Mucosa of gallbladder (tissue), 1 donor: ENCODE measurements at regions not wholly inside any gene's neighbourhood (a gene's known extent, or its start where the extent isn't known, plus 50 kb on each side); places are given as distances from the start of the nearest gene placed in this dataset.

Experiments
- DNase-seq: peaks from one replicate; pipeline ENCODE4 v3.0.0-alpha.2; 2020; ENCODE audit warnings: low spot score
- donor health status: DM: no; HTN: no; CAD: no.

- DNase-seq = no peak
Measured at GRCh38 chr4:119932277-119932676, 134.4 kb downstream of the MAD2L1 start.

DNA sequence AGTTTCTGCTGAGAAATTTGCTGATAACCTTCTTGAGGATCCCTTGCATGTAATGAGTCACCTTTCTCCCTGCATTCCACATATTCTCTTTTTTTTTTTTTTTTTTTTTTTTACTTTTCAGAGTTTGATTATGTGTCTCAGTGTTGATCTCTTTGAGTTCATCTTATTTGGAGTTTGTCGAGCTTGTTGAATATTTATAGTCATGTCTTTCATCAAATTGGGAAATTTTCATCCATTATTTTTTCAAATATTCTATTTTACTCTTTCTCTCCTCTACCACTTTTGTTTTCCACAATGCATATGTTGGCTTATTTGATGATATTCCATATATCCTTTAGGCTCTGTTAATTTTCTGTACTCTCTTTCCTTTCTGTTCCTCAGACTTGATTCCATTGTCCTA, 136.1 kb downstream of the MAD2L1 start:
- no peak for DNase-seq

DNA sequence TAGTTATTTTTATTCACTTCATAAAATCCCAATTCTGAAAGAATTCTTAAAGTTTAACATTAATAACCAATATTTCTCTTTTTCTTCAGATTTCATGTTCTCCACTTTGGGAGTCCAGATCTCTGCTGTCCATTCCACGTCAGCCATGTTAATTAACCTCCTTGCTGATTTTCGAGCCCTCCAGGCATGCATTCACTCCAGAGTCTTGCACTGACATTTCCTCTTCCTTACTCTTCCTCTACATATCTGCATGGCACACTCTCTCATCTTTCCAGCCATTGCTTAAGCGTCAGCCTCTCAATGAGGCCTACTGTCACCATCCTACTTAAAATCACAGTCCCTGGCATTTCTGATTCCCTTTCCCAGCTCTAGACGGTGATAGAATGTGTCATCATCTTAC, 144.8 kb downstream of the MAD2L1 start:
- no peak for DNase-seq

DNA sequence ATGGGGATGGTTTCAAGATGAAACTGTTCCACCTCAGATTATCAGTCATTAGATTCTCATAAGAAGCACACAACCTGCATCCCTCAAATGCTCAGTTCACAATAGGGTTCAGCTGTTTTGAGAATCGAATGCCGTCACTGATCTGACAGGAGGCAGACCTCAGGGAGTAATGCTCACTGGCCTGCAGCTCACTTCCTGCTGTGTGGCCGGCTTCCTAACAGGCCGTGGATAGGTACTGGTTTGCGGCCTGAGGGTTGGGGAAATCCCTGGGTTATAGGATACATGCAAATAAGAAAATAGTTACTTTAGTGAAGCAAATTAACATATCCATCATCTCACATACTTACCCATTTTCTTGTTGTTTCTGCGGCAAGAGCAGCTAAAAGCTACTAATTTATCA, 160.4 kb downstream of the MAD2L1 start:
- no peak for DNase-seq

GRCh38 chr4:119898211-119898610, 168.4 kb downstream of the MAD2L1 start:
- no peak for DNase-seq

DNA sequence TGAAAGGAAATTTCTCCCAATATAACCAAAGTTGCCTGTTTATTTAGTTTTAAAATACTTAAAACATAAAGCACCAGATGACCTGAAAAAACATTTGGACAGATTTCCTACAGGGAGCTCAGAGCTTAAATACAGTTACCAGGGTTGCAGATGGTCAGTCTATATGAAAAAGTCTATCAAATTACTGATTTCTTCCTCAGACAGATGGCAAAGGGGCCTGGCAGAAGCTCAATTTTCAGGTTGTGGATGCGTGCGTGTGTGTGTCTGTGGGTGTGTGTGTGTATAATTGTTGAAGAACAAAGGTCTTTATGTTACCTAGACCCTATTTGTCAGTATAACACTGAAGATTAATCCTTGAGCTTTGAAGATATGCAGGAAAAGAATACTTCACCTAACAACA, 169.4 kb downstream of the MAD2L1 start:
- DNase-seq = no peak

- no peak for DNase-seq
Measured at GRCh38 chr4:119894650-119895208, 171.9 kb downstream of the MAD2L1 start.

GRCh38 chr4:119873794-119874325, 192.8 kb downstream of the MAD2L1 start:
- no peak for DNase-seq

- no peak for DNase-seq
Measured at GRCh38 chr4:119873132-119873531, 193.5 kb downstream of the MAD2L1 start.

DNA sequence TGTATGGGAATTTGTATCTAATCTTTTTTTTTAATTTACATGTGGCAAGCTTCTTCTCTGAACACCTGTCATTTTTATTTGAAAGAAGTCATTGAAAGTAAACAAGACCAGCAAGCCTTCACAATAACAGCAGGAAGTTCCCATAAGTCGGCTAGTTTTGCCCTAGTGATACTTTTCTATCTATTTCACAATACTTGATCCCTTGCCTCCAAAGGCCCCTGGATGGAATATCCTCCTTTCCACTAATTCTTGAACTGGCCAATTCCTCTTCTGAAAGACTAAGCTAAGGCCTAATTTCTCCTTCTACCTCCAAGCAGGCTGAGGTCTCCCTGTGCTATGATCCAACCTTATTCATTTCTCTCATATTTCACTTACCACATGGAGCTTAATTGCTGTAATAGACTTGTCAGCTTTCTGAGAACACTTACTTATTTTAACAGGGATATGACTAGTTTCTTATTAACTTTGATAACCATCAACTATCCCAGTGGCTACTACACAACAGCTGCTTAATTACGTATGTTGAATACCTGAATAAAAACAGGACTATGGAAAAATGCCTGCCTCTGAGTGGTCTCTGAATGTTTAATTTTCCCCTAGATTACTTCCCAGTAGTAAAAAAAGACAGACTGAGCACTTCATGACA, 194.2 kb downstream of the MAD2L1 start:
- no peak for DNase-seq

- DNase-seq = no peak
Measured at GRCh38 chr4:119870856-119871255, 195.8 kb downstream of the MAD2L1 start.

GRCh38 chr4:119865789-119866188, 200.9 kb downstream of the MAD2L1 start:
- no peak for DNase-seq

DNA sequence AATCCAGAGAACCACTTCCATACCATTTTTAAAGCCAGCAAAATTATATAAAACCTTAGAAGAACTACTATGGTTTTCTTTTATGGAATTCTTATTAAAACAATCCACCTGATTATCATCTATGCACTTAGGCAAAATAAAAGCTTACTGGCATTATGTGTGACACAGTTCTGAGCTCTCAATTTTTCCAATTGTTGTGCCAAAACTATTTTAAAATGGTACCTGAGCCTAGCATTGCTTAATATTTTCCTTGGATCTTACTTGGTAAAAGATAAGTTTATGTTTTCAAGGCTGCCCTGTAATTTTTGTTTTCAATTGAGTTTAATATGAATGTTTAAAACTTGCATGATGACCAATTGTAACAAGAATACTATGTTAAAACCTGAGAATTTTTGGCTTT, 201.3 kb downstream of the MAD2L1 start:
- DNase-seq = no peak

- peak; percentile 50 for DNase-seq
Measured at GRCh38 chr4:119861731-119862130, 204.9 kb downstream of the MAD2L1 start.

GRCh38 chr4:119858176-119858575, 208.5 kb downstream of the MAD2L1 start:
- no peak for DNase-seq

DNA sequence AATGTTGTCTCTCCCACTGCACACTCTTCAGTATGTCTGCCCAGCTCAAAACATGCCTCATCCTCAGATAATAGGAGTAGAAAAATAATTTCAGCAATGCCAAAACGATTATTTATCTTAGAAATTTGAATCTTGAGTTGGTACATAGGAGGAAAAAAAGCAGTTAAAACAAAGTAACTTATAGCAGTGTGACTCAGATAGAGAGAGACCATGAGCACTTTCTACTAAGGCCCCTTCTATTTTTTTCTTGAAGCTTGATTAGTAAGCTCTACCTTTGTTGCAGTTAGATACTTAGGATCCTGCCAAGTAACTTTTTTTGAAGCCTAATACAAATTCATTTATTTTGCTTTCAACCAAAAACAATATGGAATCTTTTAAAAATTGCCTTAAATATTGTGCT, 212.3 kb downstream of the MAD2L1 start:
- no peak for DNase-seq

- no peak for DNase-seq
Measured at GRCh38 chr4:119851649-119852048, 215.0 kb downstream of the MAD2L1 start.

GRCh38 chr4:119841361-119841760, 212.8 kb upstream of the PDE5A start:
- DNase-seq = no peak

- no peak for DNase-seq
Measured at GRCh38 chr4:119835613-119835910, 207.0 kb upstream of the PDE5A start.

GRCh38 chr4:119834906-119835612, 206.5 kb upstream of the PDE5A start:
- no peak for DNase-seq

GRCh38 chr4:119833611-119834010, 205.0 kb upstream of the PDE5A start:
- DNase-seq = no peak

GRCh38 chr4:119832776-119833175, 204.2 kb upstream of the PDE5A start:
- DNase-seq = no peak

DNA sequence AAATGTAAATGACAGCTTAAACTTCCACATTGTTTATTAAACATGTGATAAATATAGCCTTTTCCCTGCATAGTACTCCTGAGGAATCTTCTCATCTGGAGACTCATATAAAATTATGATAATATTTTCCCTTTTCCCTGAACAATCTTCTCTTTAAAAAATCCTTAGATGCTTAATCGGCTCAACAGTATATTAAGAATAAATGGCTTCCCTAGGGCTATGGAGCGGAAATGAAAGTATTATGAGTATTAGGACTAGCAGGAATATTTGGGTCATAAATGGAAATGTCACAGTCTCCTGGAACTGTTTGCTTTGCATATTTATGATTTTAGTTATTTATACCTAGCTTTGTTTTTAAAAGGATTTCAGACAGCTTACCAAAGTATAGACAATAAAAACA, 200.7 kb upstream of the PDE5A start:
- DNase-seq = no peak
